ENCODE measurements at regions not wholly inside any gene's neighbourhood (a gene's known extent, or its start where the extent isn't known, plus 50 kb on each side); places are given as distances from the start of the nearest gene placed in this dataset.

DNA sequence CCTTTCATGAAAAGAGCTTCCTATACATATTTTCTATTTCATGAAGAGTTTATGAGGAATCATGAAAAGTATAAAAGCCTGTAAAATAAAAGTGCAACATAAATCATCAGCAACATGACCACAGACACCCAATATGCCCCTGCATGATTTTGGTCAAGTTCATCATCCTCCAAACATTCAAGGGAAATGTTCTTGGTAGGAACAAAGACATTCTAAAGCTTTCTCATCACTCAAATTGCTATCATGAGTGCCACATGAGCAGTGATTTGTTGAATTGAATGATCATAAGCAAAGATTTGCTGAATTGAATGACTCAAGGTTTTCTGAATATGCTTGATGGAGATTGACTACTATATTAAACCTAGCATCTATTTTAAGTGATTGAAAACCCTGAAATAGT, 172.2 kb downstream of the MBD2 start:
- H3K4me3 Mint-ChIP-seq, result no peak overlapping the region
- H3K36me3 Mint-ChIP-seq (ENCODE audit: low read depth), result no peaks in the 10 kb centered on the region
- ChIA-PET POLR2A (no interaction called here), CTCF (no interaction called here)
- no peak overlapping the region for H3K27ac Mint-ChIP-seq
- H3K4me1 Mint-ChIP-seq, result peaks cover 2% of the 10 kb centered on the region
- H3K27me3 Mint-ChIP-seq, result no peaks in the 10 kb centered on the region
- H3K9me3 Mint-ChIP-seq, result no peaks in the 10 kb centered on the region
- DNase-seq, result no peak

DNA sequence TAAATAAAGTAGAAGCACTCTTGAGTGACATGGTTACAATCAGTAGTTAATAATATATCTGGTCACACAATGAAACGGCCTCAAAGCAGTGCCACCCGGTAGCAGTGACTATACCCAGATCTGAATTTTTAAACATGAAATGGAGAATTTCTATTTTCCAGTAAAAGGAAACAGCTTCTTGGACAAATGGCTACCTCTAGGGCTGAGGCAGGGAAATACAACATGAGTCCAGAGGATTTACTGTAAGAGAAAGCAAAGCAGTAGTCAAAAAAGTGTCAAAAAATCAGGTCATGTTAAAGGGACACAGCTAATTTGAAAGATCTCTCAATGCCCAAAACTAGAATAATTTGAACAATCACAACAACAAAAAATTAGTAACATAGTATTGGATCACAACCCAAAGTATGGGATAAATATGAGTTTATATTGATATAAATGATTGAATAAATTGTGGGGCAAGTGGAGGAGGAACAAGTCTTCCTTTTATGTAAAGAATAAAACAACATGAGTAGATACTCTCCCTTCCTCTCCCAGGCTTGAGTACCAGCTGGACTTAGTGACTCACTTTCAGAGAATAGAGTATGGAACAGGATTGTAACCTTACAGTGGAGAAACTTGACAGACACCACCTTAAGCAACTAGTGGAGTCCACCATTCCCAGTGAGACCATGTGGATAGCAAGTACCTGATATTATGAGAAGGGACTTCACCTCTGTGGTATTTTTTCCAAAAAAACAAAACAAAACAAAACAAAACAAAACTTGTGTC, 180.8 kb downstream of the MBD2 start:
- Mint-ChIP-seq H3K36me3 (ENCODE audit: low read depth) (no peaks in the 10 kb centered on the region), H3K4me1 (no peaks in the 10 kb centered on the region), H3K27ac (no peak overlapping the region), H3K27me3 (peaks cover 4% of the 10 kb centered on the region), H3K9me3 (no peaks in the 10 kb centered on the region), H3K4me3 (no peak overlapping the region)
- no peak for DNase-seq
- POLR2A ChIA-PET, result no interaction called here
- CTCF ChIA-PET, result no interaction called here

DNA sequence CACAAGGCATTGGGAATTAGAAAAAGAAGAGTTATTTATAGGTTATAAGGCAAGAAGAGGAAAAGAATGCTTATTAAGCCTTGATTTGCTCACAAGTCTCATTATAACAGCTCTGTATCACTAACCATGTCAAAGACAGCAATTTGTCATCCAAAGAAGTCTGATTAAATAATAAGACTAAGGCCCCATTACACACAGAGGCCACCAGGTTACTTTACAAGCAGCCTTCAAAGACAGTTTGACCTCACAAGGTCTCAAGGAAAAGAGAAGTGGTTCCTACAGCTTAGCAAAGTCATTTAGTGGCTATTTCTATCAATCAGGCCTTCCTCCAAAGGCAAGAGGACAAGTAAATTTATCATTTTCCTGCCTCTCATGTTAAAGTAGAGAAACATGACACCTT, 188.5 kb downstream of the MBD2 start:
- POLR2A ChIA-PET, result no interaction called here
- CTCF ChIA-PET, result no interaction called here

DNA sequence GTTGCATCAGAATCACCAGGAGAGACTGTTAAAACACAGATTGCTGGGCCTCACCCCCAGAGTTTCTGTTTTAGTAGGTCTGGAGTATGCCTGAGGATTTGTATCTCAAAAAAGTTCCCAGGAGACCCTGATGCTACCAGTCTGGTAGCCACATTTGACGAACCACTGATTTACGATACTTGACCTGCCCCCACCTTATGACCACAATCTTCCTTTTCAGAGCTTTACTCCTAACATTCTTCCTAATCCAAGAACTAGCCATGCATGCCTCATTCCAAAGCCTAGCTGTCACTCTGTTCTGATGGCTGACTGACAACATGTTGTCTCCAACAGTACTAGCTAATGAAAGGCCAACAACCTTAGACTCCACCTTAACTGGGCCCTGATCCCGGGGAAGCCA, 191.4 kb downstream of the MBD2 start:
- H3K4me3 Mint-ChIP-seq, result no peak overlapping the region
- no peak overlapping the region for H3K27ac Mint-ChIP-seq
- CTCF ChIA-PET, result no interaction called here
- no peak for DNase-seq
- POLR2A ChIA-PET, result no interaction called here
- H3K9me3 Mint-ChIP-seq, result no peaks in the 10 kb centered on the region
- H3K27me3 Mint-ChIP-seq, result no peaks in the 10 kb centered on the region
- H3K36me3 Mint-ChIP-seq (ENCODE audit: low read depth), result no peaks in the 10 kb centered on the region
- no peaks in the 10 kb centered on the region for H3K4me1 Mint-ChIP-seq

More for the DNA sequence above, 188.5 kb downstream of the MBD2 start:
- no peak for DNase-seq
- no peak overlapping the region for H3K27ac Mint-ChIP-seq
- no peak overlapping the region for H3K4me3 Mint-ChIP-seq
- no peaks in the 10 kb centered on the region for H3K36me3 Mint-ChIP-seq (ENCODE audit: low read depth)
- no peaks in the 10 kb centered on the region for H3K27me3 Mint-ChIP-seq
- no peaks in the 10 kb centered on the region for H3K4me1 Mint-ChIP-seq
- no peaks in the 10 kb centered on the region for H3K9me3 Mint-ChIP-seq

DNA sequence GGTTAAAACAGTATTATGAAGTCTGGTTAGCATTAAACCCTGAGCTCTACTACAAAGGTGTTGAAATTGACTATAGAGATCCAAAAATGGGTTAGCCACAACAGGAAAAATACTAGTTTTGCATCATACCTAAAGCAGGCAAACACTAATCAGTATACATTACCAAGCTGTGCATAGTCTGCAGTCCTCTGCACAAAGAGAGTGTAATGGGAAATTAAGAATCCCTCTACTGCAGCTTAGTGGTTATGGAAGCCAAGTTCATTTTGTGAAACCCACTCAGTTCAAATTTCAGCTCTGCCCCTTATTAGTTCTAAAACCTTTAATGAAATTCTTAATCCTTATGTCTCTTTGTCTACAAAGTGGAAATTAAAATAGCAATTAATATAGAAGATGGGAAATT, 192.1 kb downstream of the MBD2 start:
- H3K36me3 Mint-ChIP-seq (ENCODE audit: low read depth), result no peaks in the 10 kb centered on the region
- DNase-seq, result no peak
- ChIA-PET CTCF (no interaction called here), POLR2A (no interaction called here)
- no peaks in the 10 kb centered on the region for H3K9me3 Mint-ChIP-seq
- no peak overlapping the region for H3K4me3 Mint-ChIP-seq
- H3K27me3 Mint-ChIP-seq, result peaks cover 1% of the 10 kb centered on the region
- H3K4me1 Mint-ChIP-seq, result no peaks in the 10 kb centered on the region
- no peak overlapping the region for H3K27ac Mint-ChIP-seq

DNA sequence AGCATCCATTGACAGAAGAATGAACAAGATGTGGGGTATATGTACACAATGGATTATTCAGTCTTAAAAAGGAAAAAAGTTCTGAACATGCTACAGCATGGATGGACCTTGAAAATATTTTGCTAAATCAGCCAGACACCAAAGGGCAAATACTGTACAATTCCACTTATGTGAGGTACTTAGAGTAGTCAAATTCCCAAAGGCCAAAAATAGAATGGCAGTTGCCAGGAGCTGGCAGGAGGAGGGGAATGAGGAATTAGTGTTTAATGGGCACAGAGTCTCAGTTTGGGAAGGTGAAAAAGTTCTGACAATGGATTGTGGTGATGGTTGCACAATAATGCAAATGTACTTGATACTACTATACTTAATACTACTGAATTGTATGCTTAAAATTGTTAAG, 193.2 kb downstream of the MBD2 start:
- H3K27me3 Mint-ChIP-seq, result peaks cover 1% of the 10 kb centered on the region
- DNase-seq, result no peak
- H3K4me3 Mint-ChIP-seq, result no peak overlapping the region
- H3K36me3 Mint-ChIP-seq (ENCODE audit: low read depth), result no peaks in the 10 kb centered on the region
- CTCF ChIA-PET, result no interaction called here
- H3K9me3 Mint-ChIP-seq, result no peaks in the 10 kb centered on the region
- POLR2A ChIA-PET, result no interaction called here
- H3K4me1 Mint-ChIP-seq, result no peaks in the 10 kb centered on the region
- no peak overlapping the region for H3K27ac Mint-ChIP-seq

DNA sequence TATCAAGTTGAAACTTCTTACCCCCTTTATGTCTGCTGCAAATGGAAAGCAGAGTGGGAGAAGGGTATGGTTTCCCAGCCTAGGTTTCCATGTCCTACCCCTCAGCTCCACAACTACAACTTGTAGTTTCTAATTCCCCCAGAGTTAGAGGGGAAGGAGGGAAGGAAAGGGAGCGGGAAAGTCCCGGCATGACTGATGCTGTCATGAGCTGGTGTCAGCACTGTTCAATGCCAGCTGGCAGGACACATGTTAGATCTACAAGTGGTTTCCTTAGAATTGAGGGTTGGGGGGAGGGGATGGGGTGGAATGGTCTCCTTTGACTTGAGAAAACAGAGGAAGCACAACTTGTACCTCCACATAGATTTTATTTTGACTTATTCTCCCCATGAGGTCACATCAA, 194.0 kb downstream of the MBD2 start:
- H3K4me3 Mint-ChIP-seq, result no peak overlapping the region
- no peaks in the 10 kb centered on the region for H3K4me1 Mint-ChIP-seq
- peaks cover 1% of the 10 kb centered on the region for H3K27me3 Mint-ChIP-seq
- no peaks in the 10 kb centered on the region for H3K9me3 Mint-ChIP-seq
- H3K36me3 Mint-ChIP-seq (ENCODE audit: low read depth), result no peaks in the 10 kb centered on the region
- POLR2A ChIA-PET, result no interaction called here
- no peak for DNase-seq
- CTCF ChIA-PET, result no interaction called here
- H3K27ac Mint-ChIP-seq, result no peak overlapping the region

GRCh38 chr18:54023471-54023870, 201.0 kb downstream of the MBD2 start:
- Mint-ChIP-seq H3K9me3 (no peaks in the 10 kb centered on the region), H3K27ac (peak overlapping the region; percentile 7), H3K4me1 (peaks cover 10% of the 10 kb centered on the region), H3K4me3 (no peak overlapping the region), H3K36me3 (ENCODE audit: low read depth) (no peaks in the 10 kb centered on the region), H3K27me3 (peaks cover 1% of the 10 kb centered on the region)
- CTCF ChIA-PET, result no interaction called here
- DNase-seq, result peak; percentile 27
- POLR2A ChIA-PET, result no interaction called here

- no peak overlapping the region for H3K4me3 Mint-ChIP-seq
- H3K4me1 Mint-ChIP-seq, result peaks cover 10% of the 10 kb centered on the region
- ChIA-PET CTCF (no interaction called here), POLR2A (no interaction called here)
- no peaks in the 10 kb centered on the region for H3K9me3 Mint-ChIP-seq
- H3K36me3 Mint-ChIP-seq (ENCODE audit: low read depth), result no peaks in the 10 kb centered on the region
- H3K27me3 Mint-ChIP-seq, result no peaks in the 10 kb centered on the region
- H3K27ac Mint-ChIP-seq, result no peak overlapping the region
- no peak for DNase-seq
Measured at GRCh38 chr18:54020966-54021365, 203.5 kb downstream of the MBD2 start.

GRCh38 chr18:54020156-54020745, 204.2 kb downstream of the MBD2 start:
- peaks cover 10% of the 10 kb centered on the region for H3K4me1 Mint-ChIP-seq
- no peak overlapping the region for H3K4me3 Mint-ChIP-seq
- H3K36me3 Mint-ChIP-seq (ENCODE audit: low read depth), result no peaks in the 10 kb centered on the region
- H3K27me3 Mint-ChIP-seq, result no peaks in the 10 kb centered on the region
- CTCF ChIA-PET, result no interaction called here
- POLR2A ChIA-PET, result no interaction called here
- H3K9me3 Mint-ChIP-seq, result no peaks in the 10 kb centered on the region
- H3K27ac Mint-ChIP-seq, result no peak overlapping the region
- DNase-seq, result no peak

- no peaks in the 10 kb centered on the region for H3K36me3 Mint-ChIP-seq (ENCODE audit: low read depth)
- no peaks in the 10 kb centered on the region for H3K9me3 Mint-ChIP-seq
- H3K27me3 Mint-ChIP-seq, result no peaks in the 10 kb centered on the region
- DNase-seq, result no peak
- H3K27ac Mint-ChIP-seq, result no peak overlapping the region
- no peak overlapping the region for H3K4me3 Mint-ChIP-seq
- H3K4me1 Mint-ChIP-seq, result peaks cover 10% of the 10 kb centered on the region
- CTCF ChIA-PET, result no interaction called here
- POLR2A ChIA-PET, result no interaction called here
Measured at GRCh38 chr18:54019641-54020040, 204.8 kb downstream of the MBD2 start.

DNA sequence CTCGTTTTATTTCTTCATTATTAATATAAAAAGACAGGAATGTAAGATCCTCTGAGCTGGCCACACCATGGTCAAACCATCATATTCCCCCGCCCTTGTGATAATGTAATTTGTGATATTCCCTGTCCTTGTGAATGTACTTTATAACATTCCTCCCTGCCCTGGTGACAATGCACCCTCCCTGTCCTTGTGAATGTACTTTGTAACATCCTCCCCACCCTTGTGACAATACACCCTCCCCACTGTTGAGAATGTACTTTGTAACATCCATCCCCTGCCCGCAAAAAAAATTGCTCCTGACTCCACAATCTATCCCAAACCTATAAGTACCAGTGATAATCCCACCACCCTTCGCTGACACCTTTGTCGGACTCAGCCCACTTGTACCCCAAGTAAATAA, 211.0 kb downstream of the MBD2 start:
- ChIA-PET POLR2A (no interaction called here), CTCF (no interaction called here)
- Mint-ChIP-seq H3K4me1 (no peaks in the 10 kb centered on the region), H3K9me3 (no peaks in the 10 kb centered on the region), H3K36me3 (ENCODE audit: low read depth) (no peaks in the 10 kb centered on the region), H3K4me3 (no peak overlapping the region), H3K27me3 (peaks cover 3% of the 10 kb centered on the region), H3K27ac (no peak overlapping the region)
- DNase-seq, result no peak

- POLR2A ChIA-PET, result no interaction called here
- CTCF ChIA-PET, result no interaction called here
Measured at GRCh38 chr18:54004828-54005227, 219.6 kb downstream of the MBD2 start.

GRCh38 chr18:54003195-54003594, 221.3 kb downstream of the MBD2 start:
- POLR2A ChIA-PET, result no interaction called here
- no peak for DNase-seq
- H3K9me3 Mint-ChIP-seq, result no peaks in the 10 kb centered on the region
- H3K36me3 Mint-ChIP-seq (ENCODE audit: low read depth), result no peaks in the 10 kb centered on the region
- no peak overlapping the region for H3K27ac Mint-ChIP-seq
- H3K4me3 Mint-ChIP-seq, result no peak overlapping the region
- H3K27me3 Mint-ChIP-seq, result no peaks in the 10 kb centered on the region
- no peaks in the 10 kb centered on the region for H3K4me1 Mint-ChIP-seq
- CTCF ChIA-PET, result no interaction called here

More at GRCh38 chr18:54004828-54005227, 219.6 kb downstream of the MBD2 start:
- H3K4me3 Mint-ChIP-seq, result no peak overlapping the region
- no peaks in the 10 kb centered on the region for H3K27me3 Mint-ChIP-seq
- no peaks in the 10 kb centered on the region for H3K36me3 Mint-ChIP-seq (ENCODE audit: low read depth)
- no peak for DNase-seq
- no peaks in the 10 kb centered on the region for H3K9me3 Mint-ChIP-seq
- H3K4me1 Mint-ChIP-seq, result no peaks in the 10 kb centered on the region
- no peak overlapping the region for H3K27ac Mint-ChIP-seq
